IMR-90 (cell line): ENCODE measurements at regions not wholly inside any gene's neighbourhood (a gene's known extent, or its start where the extent isn't known, plus 50 kb on each side); places are given as distances from the start of the nearest gene placed in this dataset.

Experiments
- POLR2A ChIP-seq: IDR thresholded peaks from 2 replicates; pipeline ENCODE4 v1.6.1; 2012; ENCODE audit warnings: mild to moderate bottlenecking, low read depth, low read length
- RAD21 ChIP-seq: IDR thresholded peaks from 2 replicates; pipeline ENCODE4 v1.6.1; 2012; ENCODE audit warnings: low read length, improper control_type of control experiment
- RCOR1 ChIP-seq: IDR thresholded peaks from 2 replicates; pipeline ENCODE4 v1.6.1; 2012; ENCODE audit warnings: mild to moderate bottlenecking, low read length, improper control_type of control experiment; ENCODE audit not compliant: insufficient replicate concordance
- TF ChIP-seq, protein P1 (sequence below): conservative IDR thresholded peaks from 2 replicates; pipeline ENCODE4 v1.5.1; 2012; ENCODE audit warnings: mild to moderate bottlenecking, low read depth, low read length, improper control_type of control experiment
- TF ChIP-seq, protein P2 (sequence below): fragments of 150-350 bp; IDR thresholded peaks from 2 replicates; pipeline ENCODE4 v1.6.1; 2016; ENCODE audit warnings: low read depth, mild to moderate bottlenecking, low read length, moderate library complexity, borderline replicate concordance

DNA sequence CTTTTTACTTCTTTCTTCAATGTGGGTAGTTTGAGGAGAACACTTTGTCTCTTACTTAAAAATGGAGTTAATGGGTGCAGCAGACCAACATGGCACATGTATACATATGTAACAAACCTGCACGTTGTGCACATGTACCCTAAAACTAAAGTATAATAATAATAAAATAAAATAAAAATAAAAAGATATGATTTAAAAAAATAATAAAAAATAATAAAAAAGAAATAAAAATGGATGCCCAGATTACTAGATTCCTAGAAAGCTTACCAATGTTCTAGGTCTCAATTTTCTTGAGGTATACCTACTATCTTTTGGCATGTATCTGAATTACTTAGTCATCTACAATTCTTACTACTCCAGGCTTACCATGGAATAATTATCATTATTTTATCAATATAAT lies 2001.6 kb upstream of the CDH9 start:
- TF ChIP-seq, protein P1, sequence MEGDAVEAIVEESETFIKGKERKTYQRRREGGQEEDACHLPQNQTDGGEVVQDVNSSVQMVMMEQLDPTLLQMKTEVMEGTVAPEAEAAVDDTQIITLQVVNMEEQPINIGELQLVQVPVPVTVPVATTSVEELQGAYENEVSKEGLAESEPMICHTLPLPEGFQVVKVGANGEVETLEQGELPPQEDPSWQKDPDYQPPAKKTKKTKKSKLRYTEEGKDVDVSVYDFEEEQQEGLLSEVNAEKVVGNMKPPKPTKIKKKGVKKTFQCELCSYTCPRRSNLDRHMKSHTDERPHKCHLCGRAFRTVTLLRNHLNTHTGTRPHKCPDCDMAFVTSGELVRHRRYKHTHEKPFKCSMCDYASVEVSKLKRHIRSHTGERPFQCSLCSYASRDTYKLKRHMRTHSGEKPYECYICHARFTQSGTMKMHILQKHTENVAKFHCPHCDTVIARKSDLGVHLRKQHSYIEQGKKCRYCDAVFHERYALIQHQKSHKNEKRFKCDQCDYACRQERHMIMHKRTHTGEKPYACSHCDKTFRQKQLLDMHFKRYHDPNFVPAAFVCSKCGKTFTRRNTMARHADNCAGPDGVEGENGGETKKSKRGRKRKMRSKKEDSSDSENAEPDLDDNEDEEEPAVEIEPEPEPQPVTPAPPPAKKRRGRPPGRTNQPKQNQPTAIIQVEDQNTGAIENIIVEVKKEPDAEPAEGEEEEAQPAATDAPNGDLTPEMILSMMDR = no peak
- TF ChIP-seq, protein P2, sequence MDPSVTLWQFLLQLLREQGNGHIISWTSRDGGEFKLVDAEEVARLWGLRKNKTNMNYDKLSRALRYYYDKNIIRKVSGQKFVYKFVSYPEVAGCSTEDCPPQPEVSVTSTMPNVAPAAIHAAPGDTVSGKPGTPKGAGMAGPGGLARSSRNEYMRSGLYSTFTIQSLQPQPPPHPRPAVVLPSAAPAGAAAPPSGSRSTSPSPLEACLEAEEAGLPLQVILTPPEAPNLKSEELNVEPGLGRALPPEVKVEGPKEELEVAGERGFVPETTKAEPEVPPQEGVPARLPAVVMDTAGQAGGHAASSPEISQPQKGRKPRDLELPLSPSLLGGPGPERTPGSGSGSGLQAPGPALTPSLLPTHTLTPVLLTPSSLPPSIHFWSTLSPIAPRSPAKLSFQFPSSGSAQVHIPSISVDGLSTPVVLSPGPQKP = no peak
- TF ChIP-seq RCOR1 = no peak
- TF ChIP-seq POLR2A = no peak
- TF ChIP-seq RAD21 = no peak
